GM19238 (cell line): ENCODE measurements at regions not wholly inside any gene's neighbourhood (a gene's known extent, or its start where the extent isn't known, plus 50 kb on each side); places are given as distances from the start of the nearest gene placed in this dataset.
"Not testable (repeated sequence)": the region's sequence is repeated elsewhere in the genome, so short reads cannot be mapped to it uniquely, and the experiment has no call there.

Source experiments
- DNase-seq: peaks from one replicate; pipeline ENCODE4 v3.0.0; 2011; ENCODE audit warnings: low spot score; ENCODE audit not compliant: insufficient read length

DNA sequence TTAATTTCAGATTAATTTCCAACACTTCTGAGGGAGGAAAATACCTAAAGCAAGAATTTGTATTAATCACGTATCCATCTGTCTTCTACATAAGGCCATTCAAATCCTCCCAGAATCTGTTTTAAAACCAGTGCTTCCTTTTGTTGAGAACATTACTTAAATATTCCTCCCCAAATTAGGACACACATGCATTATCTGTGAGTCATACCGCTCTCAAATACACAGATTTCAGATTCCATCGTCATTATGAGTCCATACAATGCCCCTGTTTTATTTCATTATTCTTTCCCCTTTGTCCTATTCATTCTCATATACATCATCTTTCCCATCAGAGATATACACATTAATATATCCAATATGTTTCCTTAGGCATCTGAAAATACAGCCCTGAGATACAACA is 57.3 kb upstream of the PRSS12 start:
- no peak for DNase-seq

GRCh38 chr4:118417325-118417724 is 64.5 kb upstream of the PRSS12 start:
- no peak for DNase-seq

GRCh38 chr4:118417800-118418199 is 65.0 kb upstream of the PRSS12 start:
- not testable (repeated sequence) for DNase-seq

DNA sequence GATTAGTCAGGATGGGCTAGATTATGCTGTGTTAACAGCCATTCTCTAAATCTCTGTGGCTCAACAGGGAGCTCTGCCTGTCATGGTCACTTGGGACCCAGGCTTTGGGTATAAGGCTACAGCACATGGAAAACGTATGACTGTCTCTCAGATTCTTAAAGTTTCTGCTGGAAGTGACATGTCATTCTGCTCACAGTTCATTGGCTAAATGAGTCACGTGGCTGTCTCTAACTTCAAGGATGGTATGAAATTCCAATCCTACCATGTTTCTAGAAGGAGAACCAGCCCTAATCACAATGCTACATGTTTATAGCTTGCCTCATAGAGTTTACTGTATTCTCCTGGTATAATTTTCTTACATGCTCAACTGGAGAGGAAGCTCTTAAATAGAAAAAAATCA is 65.6 kb upstream of the PRSS12 start:
- not testable (repeated sequence) for DNase-seq

GRCh38 chr4:118419626-118420025 is 66.8 kb upstream of the PRSS12 start:
- DNase-seq = not testable (repeated sequence)

GRCh38 chr4:118424062-118424461 is 71.3 kb upstream of the PRSS12 start:
- DNase-seq = not testable (repeated sequence)

DNA sequence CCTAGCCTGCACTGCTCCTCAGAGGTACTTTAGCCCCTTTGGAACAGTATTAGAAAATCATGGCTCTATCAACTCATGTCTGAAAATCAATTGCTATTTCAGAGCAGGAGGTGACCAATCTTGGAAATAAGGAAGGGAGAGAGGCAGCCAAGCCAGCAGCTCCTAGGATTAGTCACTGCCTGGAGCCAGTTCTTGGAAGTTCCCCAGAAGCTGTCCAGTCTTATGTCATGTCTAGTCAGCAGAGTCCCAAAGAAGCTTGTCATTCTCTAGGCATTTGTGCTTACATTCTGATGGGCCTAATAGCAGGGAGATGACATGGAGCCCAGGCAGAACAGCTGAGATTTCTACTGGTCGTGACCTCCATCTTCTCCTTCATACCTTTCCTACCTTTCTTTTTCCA is 76.1 kb upstream of the PRSS12 start:
- not testable (repeated sequence) for DNase-seq

DNA sequence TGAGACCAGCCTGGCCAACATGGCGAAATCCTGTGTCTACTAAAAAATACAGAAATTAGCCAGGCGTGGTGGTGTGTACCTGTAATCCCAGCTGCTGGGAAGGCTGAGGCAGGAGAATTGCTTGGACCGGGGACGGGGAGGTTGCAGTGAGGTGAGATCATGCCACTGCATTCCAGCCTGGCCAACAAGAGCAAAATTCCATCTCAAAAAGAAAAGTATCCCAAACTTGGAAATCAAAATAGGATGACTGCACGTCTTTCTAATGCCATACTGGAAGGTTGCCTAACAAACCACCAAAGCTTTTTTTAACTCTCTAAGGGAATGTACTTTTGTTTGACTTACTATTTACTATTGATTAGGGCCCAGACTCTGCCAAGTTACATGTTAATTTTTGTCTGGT is 79.6 kb upstream of the PRSS12 start:
- not testable (repeated sequence) for DNase-seq

DNA sequence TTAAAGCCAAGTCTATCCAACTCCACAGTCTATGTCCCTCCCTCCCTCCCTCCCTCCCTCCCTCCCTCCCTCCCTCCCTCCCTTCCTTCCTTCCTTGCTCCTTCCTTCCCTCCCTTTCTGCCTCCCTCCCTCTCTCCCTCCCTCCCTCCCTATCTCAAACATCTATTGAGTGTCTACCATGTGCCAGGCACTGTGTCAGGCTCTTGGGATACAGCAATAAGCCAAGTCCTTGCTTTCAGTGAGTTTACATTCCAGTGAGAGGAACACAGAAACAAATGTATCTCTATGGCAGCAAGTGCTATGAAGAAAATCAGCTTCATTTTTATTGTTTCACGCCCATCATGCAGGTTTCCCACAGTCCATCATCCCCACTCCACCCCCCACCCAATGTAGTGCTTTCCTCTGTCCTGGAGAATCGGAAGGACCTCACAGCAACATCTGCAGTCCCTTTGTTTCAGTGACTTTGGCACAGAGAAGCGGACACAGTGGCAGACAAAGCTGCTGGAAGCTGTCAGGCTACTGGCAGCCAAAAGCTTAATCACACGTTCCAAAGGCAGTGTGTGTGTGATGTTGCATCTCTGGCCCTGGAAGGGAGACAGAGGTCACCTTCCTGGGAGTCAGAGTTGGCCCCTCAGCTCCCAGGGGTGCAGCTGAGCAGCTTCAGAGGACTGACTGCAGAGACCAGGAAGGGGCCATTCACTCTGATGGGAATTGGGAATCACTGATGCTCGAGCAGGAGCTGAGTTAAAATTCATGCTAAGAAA is 81.0 kb upstream of the PRSS12 start:
- not testable (repeated sequence) for DNase-seq

- not testable (repeated sequence) for DNase-seq
Observed at GRCh38 chr4:118435415-118435814, 82.6 kb upstream of the PRSS12 start.

DNA sequence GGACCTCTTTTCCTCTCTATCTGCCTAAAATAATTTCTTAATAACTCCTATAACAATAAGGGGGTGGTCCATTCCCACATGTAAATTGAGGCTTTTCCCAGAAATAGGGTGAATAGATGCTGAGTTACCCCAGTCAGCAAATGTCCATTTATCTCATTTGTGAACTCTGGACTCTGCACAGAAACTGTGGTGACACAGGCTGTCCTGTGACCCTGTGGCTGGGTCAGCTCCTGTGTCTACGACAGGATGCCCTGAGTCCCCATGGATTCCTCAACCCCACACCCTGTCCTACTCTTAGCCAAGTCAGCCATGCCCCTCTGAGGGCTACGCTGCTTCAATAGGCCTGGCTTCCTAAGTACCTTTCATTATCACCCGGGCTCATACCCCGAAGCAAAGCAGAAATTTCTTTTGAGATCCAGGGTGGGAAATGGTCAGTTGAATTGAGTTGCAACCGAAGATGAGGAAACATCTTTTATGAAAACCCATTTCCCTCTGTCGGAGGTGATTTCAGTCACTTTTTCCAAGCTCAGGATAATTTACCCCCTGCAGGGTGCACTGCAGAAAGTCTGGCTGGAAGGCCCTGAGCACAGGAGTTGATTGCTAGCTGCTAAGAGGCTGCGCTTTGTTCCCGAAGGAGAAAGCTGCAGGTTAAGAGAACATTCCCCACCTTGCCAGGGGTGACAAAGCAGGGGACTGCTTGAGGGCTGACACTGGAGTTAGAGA is 89.5 kb upstream of the PRSS12 start:
- not testable (repeated sequence) for DNase-seq

DNA sequence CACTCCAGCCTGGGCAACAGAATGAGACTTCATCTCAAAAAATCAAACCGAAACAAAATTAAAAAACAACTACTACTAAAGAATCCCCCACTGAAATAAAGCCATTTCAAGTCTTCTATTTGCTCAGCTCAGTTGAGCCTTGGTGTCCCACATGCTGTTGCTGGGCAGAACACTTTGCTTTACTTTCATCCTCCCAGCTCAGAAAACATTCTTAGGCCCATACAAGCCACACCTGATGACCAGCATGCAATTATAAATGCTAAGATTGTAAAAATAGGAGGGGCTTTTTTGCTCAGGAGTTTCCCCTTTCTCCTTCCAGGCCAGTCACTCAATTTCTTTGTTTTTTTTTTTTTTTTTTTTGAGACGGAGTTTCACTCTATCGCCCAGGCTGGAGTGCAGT is 94.6 kb upstream of the PRSS12 start:
- DNase-seq = not testable (repeated sequence)

GRCh38 chr4:118454857-118455256 is 102.1 kb upstream of the PRSS12 start:
- not testable (repeated sequence) for DNase-seq

DNA sequence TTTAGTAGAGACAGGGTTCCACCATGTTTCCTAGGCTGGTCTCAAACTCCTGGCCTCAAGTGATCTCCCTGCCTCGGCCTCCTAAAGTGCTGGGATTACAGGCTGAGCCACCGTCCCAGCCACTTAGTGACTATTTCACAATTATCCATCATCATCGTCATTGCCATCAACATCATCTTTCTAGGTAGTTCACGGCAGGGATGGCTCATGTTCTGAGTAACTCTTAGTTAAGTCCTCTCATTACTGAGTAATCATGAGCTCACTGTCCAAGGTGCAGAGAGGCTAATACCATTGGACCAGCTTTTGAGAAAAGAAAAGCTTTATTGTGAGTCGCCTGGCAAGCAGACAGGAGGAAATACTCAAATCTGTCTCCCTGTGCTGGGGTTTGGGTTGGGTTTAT is 108.6 kb upstream of the PRSS12 start:
- DNase-seq = not testable (repeated sequence)

- DNase-seq = not testable (repeated sequence)
Observed at GRCh38 chr4:118465831-118466230, 113.0 kb upstream of the PRSS12 start.

DNA sequence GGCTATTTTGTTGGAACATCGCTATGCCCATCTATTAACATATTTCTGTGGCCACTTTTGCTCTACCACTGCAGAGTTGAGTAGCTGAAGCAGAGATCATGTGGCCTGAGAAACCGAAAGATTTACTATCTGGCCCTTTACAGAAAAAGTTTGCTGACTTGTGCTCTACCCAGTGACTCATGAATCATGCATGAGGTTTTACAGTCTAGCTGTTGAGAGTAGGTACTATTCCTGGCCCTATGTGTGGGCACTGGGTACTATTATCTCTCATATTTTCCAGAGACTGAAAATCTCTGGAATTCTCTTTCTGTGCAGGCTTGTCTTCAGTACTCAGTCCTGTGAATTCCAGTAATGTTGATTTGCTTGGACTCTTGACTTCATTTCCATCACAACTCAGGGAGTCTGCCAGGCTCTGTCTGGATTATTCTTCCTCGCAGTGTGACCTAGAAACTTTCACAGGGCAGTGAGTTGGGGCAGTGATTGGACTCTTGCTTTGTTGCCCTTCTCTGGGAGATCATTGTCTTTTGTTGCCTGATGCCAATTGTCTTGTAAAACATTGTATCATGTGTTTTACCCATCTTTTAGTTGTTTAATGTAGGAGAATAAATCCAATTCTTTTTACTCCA is 121.3 kb upstream of the PRSS12 start:
- DNase-seq = not testable (repeated sequence)

GRCh38 chr4:118474771-118475170 is 122.0 kb upstream of the PRSS12 start:
- not testable (repeated sequence) for DNase-seq

DNA sequence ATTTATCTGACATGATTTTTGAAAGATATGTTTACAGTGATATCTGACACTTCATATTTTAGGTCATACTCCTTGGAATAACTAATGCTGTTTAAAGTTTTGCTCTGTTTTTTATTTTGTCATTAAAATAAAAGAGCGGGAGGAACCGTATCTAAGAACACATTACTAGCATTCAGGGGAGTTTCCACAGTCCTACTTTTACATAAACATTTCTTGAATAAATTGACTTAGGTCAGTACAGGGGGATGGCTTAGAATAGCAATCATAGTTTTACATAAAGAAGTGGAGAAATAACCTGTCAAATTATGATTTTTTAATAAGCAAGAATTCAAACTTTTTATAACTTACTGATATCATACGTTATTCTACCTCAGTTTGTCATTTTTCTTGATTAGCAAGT is 123.1 kb upstream of the PRSS12 start:
- not testable (repeated sequence) for DNase-seq

DNA sequence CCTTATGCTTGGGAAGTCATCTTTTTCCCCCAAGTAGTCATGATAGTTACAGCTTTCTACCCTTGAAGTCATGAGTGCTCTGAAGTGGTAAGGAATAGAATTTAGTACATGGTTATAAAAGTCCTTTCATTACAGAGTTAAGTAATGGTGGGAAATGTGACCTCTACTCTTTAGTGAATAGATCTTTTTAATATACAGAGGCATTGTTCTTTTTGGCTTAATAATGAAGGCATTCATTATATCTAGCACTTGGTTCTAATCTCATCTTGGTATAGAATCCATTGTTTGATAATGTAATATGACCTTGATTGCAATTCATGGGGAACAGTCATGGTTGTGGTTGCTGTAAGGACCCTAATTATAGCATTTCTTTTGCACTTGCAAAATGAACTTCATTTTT is 125.0 kb upstream of the PRSS12 start:
- not testable (repeated sequence) for DNase-seq

DNA sequence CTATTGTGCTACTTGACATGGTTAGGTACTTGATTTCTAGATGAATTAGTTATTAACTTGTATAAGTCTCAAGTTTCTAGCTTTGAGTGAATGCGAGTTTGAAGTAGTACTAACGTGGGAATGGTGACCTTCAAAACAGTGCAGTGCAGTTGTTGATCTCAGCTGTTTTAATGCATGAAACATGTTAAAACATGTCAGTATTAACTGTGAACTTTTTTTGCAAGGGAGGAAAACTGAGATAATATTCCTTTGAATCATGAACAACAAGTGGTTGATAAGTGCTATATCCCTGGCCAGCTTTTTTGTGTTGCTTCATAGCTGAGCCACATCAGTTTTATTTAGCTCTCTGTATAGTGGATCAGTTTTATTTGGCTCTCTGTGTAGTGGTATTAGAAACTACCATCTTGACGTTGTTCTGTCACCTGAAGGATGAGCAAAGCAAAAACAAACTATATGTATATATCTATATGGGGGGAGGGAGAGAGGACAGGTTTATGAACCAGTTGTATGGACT is 133.1 kb upstream of the PRSS12 start:
- not testable (repeated sequence) for DNase-seq

DNA sequence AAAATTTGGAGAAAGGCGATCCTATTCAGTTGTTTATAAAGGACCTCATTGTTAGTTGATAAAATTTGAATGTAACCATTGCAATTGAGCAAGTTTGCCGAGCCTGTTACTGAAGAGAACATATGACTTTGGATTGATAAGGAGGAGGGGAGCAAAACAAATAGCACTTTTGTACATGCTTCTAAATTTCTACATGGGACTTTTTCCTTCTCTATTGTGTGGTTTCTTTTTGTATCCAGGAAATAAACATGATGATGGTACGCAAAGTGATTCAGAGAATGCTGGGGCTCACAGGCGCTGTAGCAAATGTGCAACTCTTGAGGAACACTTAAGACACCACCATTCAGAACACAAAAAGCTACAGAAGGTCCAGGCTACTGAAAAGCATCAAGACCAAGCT is 140.2 kb upstream of the PRSS12 start:
- DNase-seq = not testable (repeated sequence)

DNA sequence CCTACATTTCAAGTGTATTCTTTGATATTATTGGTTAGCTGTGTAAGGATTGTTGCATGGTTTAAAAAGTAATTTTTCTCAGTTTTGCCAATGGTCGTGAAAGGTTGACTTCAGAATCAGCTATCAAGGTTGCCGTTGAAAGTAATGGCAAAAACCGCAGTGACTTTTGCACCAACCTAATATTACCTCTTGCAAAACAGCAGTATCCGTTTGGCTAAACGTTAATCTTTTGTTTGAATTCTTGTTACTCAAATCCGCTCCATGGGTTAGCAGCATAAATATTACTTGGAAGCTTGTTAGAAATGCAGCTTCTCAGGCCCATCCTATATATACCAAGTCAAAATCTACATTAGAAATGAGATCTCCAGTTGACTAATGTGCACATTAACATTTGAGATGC is 141.6 kb upstream of the PRSS12 start:
- DNase-seq = not testable (repeated sequence)
